A673 (cell line): ENCODE measurements at regions not wholly inside any gene's neighbourhood (a gene's known extent, or its start where the extent isn't known, plus 50 kb on each side); places are given as distances from the start of the nearest gene placed in this dataset.

Experiments
- BruUV-seq: library from RNA; stranded (reverse); fragments of 400-500 nt; replicated peaks from 2 replicates; lab custom pipeline; 2021; lab: Mats Ljungman, UMichigan
- CTCF ChIA-PET: fragments of 300-600 bp; sonication (Branson Sonifier 250); formaldehyde crosslinking; loops from one replicate; lab custom pipeline; 2022; ENCODE audit warnings: antibody characterized with exemption; lab: Charles Lee
- POLR2A ChIA-PET: fragments of 300-600 bp; sonication (Branson Sonifier 250); formaldehyde crosslinking; loops from one replicate; lab custom pipeline; 2022; ENCODE audit warnings: antibody characterized with exemption; ENCODE audit not compliant: low non-redundant PET; lab: Charles Lee
- DNase-seq: peaks from one replicate; pipeline ENCODE4 v3.0.0-alpha.2; 2015; ENCODE audit warnings: low spot score
- H3K27ac ChIP-seq: fragments of 200-600 bp; sonication (generic); 2 replicates; pipeline ENCODE4 v1.5.1; 2016; ENCODE audit warnings: mixed run types, low read depth, mild to moderate bottlenecking, mixed read lengths, antibody characterized with exemption, low read length; ENCODE audit not compliant: poor library complexity, severe bottlenecking
- H3K27me3 ChIP-seq: fragments of 200-600 bp; sonication (generic); replicated peaks from 2 replicates; pipeline ENCODE4 v1.6.1; 2017; ENCODE audit warnings: mixed run types, low read depth, mild to moderate bottlenecking, mixed read lengths, antibody characterized with exemption, low read length; ENCODE audit not compliant: insufficient read depth, poor library complexity
- H3K36me3 ChIP-seq: fragments of 200-600 bp; sonication (generic); 2 replicates; pipeline ENCODE4 v1.6.1; 2016; ENCODE audit warnings: mixed run types, mild to moderate bottlenecking, mixed read lengths, antibody characterized with exemption, low read length; ENCODE audit not compliant: insufficient read depth, poor library complexity, severe bottlenecking
- H3K4me1 ChIP-seq: fragments of 200-600 bp; sonication (generic); 2 replicates; pipeline ENCODE4 v1.6.1; 2017; ENCODE audit warnings: mixed run types, mild to moderate bottlenecking, mixed read lengths, antibody characterized with exemption, low read length; ENCODE audit not compliant: insufficient read depth, poor library complexity, severe bottlenecking
- H3K4me3 ChIP-seq: fragments of 200-600 bp; sonication (generic); 2 replicates; pipeline ENCODE4 v1.5.1; 2016; ENCODE audit warnings: low read depth, mixed run types, mild to moderate bottlenecking, mixed read lengths, low read length; ENCODE audit not compliant: poor library complexity, severe bottlenecking
- H3K9me3 ChIP-seq: fragments of 200-600 bp; sonication (generic); 2 replicates; pipeline ENCODE4 v1.6.1; 2016; ENCODE audit warnings: mixed run types, low read depth, mild to moderate bottlenecking, mixed read lengths, antibody characterized with exemption, low read length; ENCODE audit not compliant: poor library complexity, severe bottlenecking
- CTCF ChIP-seq: fragments of 300-800, 200-600 bp; sonication (generic); conservative IDR thresholded peaks from 2 replicates; pipeline ENCODE4 v1.5.1; 2017; ENCODE audit warnings: low read depth, mild to moderate bottlenecking, antibody characterized with exemption, low read length, moderate library complexity, mixed read lengths
- EZH2 ChIP-seq: fragments of 200-600 bp; sonication (generic); IDR thresholded peaks from 2 replicates; pipeline ENCODE4 v1.6.1; 2017; ENCODE audit warnings: borderline replicate concordance, low read depth, mild to moderate bottlenecking, mixed read lengths, antibody characterized with exemption, low read length; ENCODE audit not compliant: poor library complexity, severe bottlenecking
- intact Hi-C: fragments of 100-400 bp; cut with micrococcal nuclease; formaldehyde crosslinking; loops from one replicate; pipeline ENCODE4 v1.10.0; 2022; ENCODE audit not compliant: unreplicated experiment

GRCh38 chr6:25035512-25036435 is 100.0 kb upstream of the RIPOR2 start:
- Histone ChIP-seq H3K36me3 (no peaks in the 10 kb centered on the region), H3K27ac (no peak overlapping the region), H3K27me3 (no peaks in the 10 kb centered on the region), H3K4me3 (no peak overlapping the region), H3K9me3 (no peaks in the 10 kb centered on the region), H3K4me1 (peaks cover 23% of the 10 kb centered on the region)
- TF ChIP-seq CTCF (no peak), EZH2 (no peak)
- CTCF ChIA-PET = no interaction called here
- no TSS peak for BruUV-seq
- POLR2A ChIA-PET = no interaction called here
- intact Hi-C loops = no loop called here
- no peak for DNase-seq

GRCh38 chr6:25036461-25036860 is 100.7 kb upstream of the RIPOR2 start:
- no TSS peak for BruUV-seq
- POLR2A ChIA-PET = no interaction called here

GRCh38 chr6:25038300-25038699 is 102.5 kb upstream of the RIPOR2 start:
- Histone ChIP-seq H3K4me3 (no peak overlapping the region), H3K4me1 (peaks cover 27% of the 10 kb centered on the region), H3K36me3 (no peaks in the 10 kb centered on the region), H3K27ac (no peak overlapping the region), H3K9me3 (no peaks in the 10 kb centered on the region), H3K27me3 (no peaks in the 10 kb centered on the region)
- ChIA-PET POLR2A (interaction anchor here (0.6 kb wide), 1 partner anchor 67 kb away, joined by 3 read pairs; no protein-coding TSS in a partner anchor), CTCF (no interaction called here)
- intact Hi-C loops = no loop called here
- no peak for DNase-seq
- TF ChIP-seq EZH2 (no peak), CTCF (no peak)
- no TSS peak for BruUV-seq

More at GRCh38 chr6:25036461-25036860, 100.7 kb upstream of the RIPOR2 start:
- TF ChIP-seq EZH2 = no peak
- TF ChIP-seq CTCF = no peak
- peaks cover 25% of the 10 kb centered on the region for H3K4me1 ChIP-seq
- no peaks in the 10 kb centered on the region for H3K9me3 ChIP-seq
- H3K27ac ChIP-seq = no peak overlapping the region
- no peaks in the 10 kb centered on the region for H3K36me3 ChIP-seq
- H3K27me3 ChIP-seq = no peaks in the 10 kb centered on the region
- CTCF ChIA-PET = no interaction called here
- intact Hi-C loops = no loop called here
- no peak for DNase-seq
- no peak overlapping the region for H3K4me3 ChIP-seq
